Kidney epithelial cell (primary cell): ENCODE measurements at regions not wholly inside any gene's neighbourhood (a gene's known extent, or its start where the extent isn't known, plus 50 kb on each side); places are given as distances from the start of the nearest gene placed in this dataset.
"Not testable (repeated sequence)": the region's sequence is repeated elsewhere in the genome, so short reads cannot be mapped to it uniquely, and the experiment has no call there.

Experiments used
- DNase-seq: peaks from one replicate; pipeline ENCODE4 v3.0.0-alpha.2; 2010; ENCODE audit warnings: low read depth
- H3K27me3 ChIP-seq: 2 replicates; pipeline ENCODE4 v1.6.0; 2011; ENCODE audit warnings: low read length; ENCODE audit not compliant: control insufficient read depth, insufficient read depth
- H3K36me3 ChIP-seq: 2 replicates; pipeline ENCODE4 v1.5.1; 2011; ENCODE audit warnings: low read length; ENCODE audit not compliant: control insufficient read depth, insufficient read depth
- H3K4me3 ChIP-seq: 2 replicates; pipeline ENCODE4 v1.5.1; 2011; ENCODE audit warnings: low read depth, mild to moderate bottlenecking, control low read depth, low read length
- TF ChIP-seq, protein P1 (sequence below): IDR thresholded peaks from 2 replicates; pipeline ENCODE4 v1.5.1; 2011; ENCODE audit warnings: mild to moderate bottlenecking, moderate library complexity, low read length, control low read depth, inconsistent platforms; ENCODE audit not compliant: insufficient read depth, poor library complexity, severe bottlenecking

GRCh38 chr9:115413766-115414382 is 295.9 kb upstream of the TNC start:
- no peaks in the 10 kb centered on the region for H3K36me3 ChIP-seq
- DNase-seq = no peak
- no peaks in the 10 kb centered on the region for H3K27me3 ChIP-seq
- H3K4me3 ChIP-seq = no peak overlapping the region
- TF ChIP-seq, protein P1, sequence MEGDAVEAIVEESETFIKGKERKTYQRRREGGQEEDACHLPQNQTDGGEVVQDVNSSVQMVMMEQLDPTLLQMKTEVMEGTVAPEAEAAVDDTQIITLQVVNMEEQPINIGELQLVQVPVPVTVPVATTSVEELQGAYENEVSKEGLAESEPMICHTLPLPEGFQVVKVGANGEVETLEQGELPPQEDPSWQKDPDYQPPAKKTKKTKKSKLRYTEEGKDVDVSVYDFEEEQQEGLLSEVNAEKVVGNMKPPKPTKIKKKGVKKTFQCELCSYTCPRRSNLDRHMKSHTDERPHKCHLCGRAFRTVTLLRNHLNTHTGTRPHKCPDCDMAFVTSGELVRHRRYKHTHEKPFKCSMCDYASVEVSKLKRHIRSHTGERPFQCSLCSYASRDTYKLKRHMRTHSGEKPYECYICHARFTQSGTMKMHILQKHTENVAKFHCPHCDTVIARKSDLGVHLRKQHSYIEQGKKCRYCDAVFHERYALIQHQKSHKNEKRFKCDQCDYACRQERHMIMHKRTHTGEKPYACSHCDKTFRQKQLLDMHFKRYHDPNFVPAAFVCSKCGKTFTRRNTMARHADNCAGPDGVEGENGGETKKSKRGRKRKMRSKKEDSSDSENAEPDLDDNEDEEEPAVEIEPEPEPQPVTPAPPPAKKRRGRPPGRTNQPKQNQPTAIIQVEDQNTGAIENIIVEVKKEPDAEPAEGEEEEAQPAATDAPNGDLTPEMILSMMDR = no peak

- TF ChIP-seq, protein P1 = no peak
- DNase-seq = no peak
- H3K27me3 ChIP-seq = no peaks in the 10 kb centered on the region
- H3K4me3 ChIP-seq = no peak overlapping the region
- H3K36me3 ChIP-seq = no peaks in the 10 kb centered on the region
These were observed 296.6 kb upstream of the TNC start for GRCh38 chr9:115414561-115414960.

- no peak for DNase-seq
- no peaks in the 10 kb centered on the region for H3K36me3 ChIP-seq
- no peaks in the 10 kb centered on the region for H3K27me3 ChIP-seq
- H3K4me3 ChIP-seq = no peak overlapping the region
- TF ChIP-seq, protein P1 = no peak
These were observed 297.5 kb upstream of the TNC start for GRCh38 chr9:115415450-115415849.

DNA sequence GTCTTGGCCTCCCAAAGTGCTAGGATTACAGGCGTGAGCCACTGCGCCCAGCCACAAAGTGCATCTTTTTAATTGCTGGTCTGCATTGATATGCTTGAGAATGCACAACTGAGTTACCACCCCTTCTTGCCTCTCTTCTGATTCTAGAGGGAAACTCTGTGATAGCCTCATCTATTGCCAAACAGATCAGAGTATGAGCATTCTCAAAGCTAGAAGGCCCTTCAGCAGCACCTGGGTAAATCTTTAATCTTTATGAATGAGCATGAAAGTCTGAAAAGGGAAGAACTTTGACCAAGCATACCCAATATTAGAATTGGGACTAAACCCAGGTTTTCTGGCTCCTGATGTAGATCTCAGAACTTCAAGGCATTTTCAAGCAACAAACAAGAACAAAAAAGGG is 298.3 kb upstream of the TNC start:
- TF ChIP-seq, protein P1 = no peak
- Histone ChIP-seq H3K36me3 (no peaks in the 10 kb centered on the region), H3K4me3 (no peak overlapping the region), H3K27me3 (no peaks in the 10 kb centered on the region)
- no peak for DNase-seq

DNA sequence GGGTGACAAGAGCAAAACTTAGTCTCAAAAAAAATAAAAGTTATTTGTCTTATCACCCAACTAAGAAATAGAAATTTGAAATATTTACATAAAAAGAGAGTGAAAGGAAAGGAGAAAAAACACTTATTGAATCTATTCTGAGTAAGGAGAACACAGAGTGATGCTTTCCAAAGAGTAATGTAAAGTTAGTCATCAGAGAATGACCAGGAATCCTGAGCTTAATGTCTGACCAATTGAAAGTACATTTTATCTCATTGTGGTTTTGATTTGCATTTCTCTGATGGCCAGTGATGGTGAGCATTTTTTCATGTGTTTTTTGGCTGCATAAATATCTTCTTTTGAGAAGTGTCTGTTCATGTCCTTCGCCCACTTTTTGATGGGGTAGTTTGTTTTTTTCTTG is 300.2 kb upstream of the TNC start:
- DNase-seq, H3K27me3 ChIP-seq, H3K36me3 ChIP-seq, H3K4me3 ChIP-seq: not testable (repeated sequence)

DNA sequence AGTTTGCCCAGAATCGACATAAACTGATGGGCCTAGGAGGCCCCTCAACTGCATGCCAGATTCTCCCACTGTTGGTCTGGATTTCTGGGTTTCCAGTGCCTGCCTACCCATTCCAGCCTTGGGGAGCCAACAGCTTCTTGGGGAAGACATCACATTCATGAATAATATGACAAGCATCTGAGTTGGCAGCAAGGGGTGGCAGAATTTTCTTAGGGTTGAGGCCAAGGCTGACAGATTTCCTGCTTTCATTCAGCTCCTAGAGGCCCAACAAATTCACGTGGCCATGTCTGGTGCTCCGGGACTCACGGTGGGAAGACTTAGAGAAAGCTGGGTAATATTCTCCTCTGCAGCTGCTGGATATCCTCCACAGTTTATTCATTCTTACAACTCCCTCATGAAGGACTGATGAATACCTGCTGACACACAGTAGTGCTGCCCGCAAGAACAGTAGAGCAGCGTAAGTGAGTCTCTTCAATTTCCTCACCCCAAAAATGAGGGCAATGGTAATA is 305.0 kb upstream of the TNC start:
- Histone ChIP-seq H3K36me3 (no peaks in the 10 kb centered on the region), H3K4me3 (no peak overlapping the region), H3K27me3 (no peaks in the 10 kb centered on the region)
- DNase-seq = no peak
- TF ChIP-seq, protein P1 = no peak
